ENCODE measurements at regions not wholly inside any gene's neighbourhood (a gene's known extent, or its start where the extent isn't known, plus 50 kb on each side); places are given as distances from the start of the nearest gene placed in this dataset.

- in situ Hi-C loops (cut with HindIII; ENCODE audit: low sequenced_read_pairs) = no loop called here
- DNase-seq (ENCODE audit: low read depth, low spot score) = no peak
- no peak for TF ChIP-seq CTCF (IDR thresholded peaks at IDR 0.05; ENCODE audit: low read depth, low read length)
- no peak overlapping the region for H3K4me3 ChIP-seq (ENCODE audit: low read depth, low read length)
Observed at GRCh38 chr6:26173836-26174145, 86.6 kb downstream of the HFE start.

GRCh38 chr6:26175033-26175427, 87.8 kb downstream of the HFE start:
- TF ChIP-seq CTCF (IDR thresholded peaks at IDR 0.05; ENCODE audit: low read depth, low read length) = no peak
- DNase-seq (ENCODE audit: low read depth, low spot score) = no peak
- H3K4me3 ChIP-seq (ENCODE audit: low read depth, low read length) = no peak overlapping the region
- in situ Hi-C loops (cut with HindIII; ENCODE audit: low sequenced_read_pairs) = no loop called here

DNA sequence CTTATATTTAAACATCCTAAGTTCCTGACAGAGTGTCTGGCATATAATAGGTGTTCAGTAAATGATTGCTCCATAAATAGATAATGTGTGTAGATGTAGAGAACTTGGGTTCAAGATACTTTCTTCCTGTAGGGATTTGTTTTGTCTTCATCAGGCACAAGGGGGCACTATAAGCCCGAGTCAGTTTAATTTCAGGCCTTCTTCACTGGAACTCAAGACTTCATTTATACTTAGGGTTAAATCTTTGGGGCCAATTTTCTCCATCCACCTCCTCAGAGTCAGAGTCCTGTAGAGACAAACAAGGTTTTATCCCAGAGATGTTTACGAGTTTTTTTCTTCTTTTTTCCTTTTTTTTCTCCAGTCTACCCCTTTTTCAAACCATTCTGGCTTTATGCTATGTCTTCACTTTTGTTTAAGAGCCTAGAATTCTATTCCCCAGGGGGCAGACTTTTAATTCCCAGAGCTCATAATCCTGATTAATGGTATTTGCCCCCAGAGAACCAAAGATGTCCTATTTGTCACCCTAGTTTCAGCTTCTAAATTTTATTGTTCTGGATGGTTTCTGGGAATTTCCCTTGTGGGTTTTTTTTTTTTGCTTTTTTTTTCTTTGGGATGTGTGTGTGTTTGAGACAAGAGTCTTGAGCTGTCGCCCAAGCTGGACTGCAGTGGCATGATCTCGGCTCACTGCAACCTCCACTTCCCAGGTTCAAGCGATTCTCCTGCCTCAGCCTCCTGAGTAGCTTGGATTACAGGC, 88.4 kb downstream of the HFE start:
- peak; percentile 77 for DNase-seq (ENCODE audit: low read depth, low spot score)

GRCh38 chr6:26179675-26180074, 92.4 kb downstream of the HFE start:
- no peak overlapping the region for H3K4me3 ChIP-seq (ENCODE audit: low read depth, low read length)
- TF ChIP-seq CTCF (IDR thresholded peaks at IDR 0.05; ENCODE audit: low read depth, low read length) = no peak
- in situ Hi-C loops (cut with HindIII; ENCODE audit: low sequenced_read_pairs) = no loop called here
- no peak for DNase-seq (ENCODE audit: low read depth, low spot score)

More for the DNA sequence above, 88.4 kb downstream of the HFE start:
- peak; percentile 61 for TF ChIP-seq CTCF (IDR thresholded peaks at IDR 0.05; ENCODE audit: low read depth, low read length)
- H3K4me3 ChIP-seq (ENCODE audit: low read depth, low read length) = no peak overlapping the region
- in situ Hi-C loops (cut with HindIII; ENCODE audit: low sequenced_read_pairs) = no loop called here

DNA sequence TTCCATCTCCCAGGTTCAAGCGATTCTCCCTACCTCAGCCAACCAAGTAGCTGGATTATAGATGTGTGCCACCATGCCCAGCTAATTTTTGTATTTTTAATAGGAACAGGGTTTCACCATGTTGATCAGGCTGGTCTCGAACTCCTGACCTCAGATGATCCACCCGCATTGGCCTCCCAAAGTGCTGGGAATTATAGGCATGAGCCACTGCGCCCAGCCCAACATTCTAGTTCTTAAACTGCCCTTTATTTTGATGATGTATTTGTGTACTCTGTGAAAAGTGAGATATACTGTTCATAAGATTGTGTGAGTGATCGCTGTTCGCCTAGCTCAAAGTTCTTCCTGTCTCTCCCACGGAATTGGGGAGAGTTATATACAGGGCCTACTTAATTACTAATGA, 93.1 kb downstream of the HFE start:
- in situ Hi-C loops (cut with HindIII; ENCODE audit: low sequenced_read_pairs) = no loop called here
- no peak for DNase-seq (ENCODE audit: low read depth, low spot score)
- H3K4me3 ChIP-seq (ENCODE audit: low read depth, low read length) = no peak overlapping the region
- no peak for TF ChIP-seq CTCF (IDR thresholded peaks at IDR 0.05; ENCODE audit: low read depth, low read length)

DNA sequence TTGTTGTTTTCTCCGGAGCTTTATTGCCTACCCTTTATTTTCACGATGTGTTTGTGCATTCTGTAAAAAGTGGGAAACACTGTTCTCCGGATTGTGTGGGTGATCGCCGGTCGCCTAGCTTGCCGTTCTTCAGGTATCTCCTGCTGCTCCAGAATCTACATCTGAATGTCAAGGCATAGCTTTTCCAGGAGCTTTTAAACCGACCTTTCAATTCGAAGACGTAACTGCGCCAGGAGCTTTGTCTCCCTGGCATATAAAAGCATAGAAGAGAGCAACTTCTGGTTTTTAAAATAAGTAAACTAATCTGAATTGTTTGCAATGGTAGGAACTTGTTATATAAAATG, 96.0 kb downstream of the HFE start:
- H3K4me3 ChIP-seq (ENCODE audit: low read depth, low read length) = peak overlapping the region; percentile 46
- DNase-seq (ENCODE audit: low read depth, low spot score) = no peak
- in situ Hi-C loops (cut with HindIII; ENCODE audit: low sequenced_read_pairs) = no loop called here
- TF ChIP-seq CTCF (IDR thresholded peaks at IDR 0.05; ENCODE audit: low read depth, low read length) = no peak

All from astrocyte of the spinal cord (primary cell).